ENCODE measurements at regions not wholly inside any gene's neighbourhood (a gene's known extent, or its start where the extent isn't known, plus 50 kb on each side); places are given as distances from the start of the nearest gene placed in this dataset.

GRCh38 chr13:33971562-33971819 lies 153.5 kb downstream of the RFC3 start:
- TF ChIP-seq REST (IDR thresholded peaks at IDR 0.05; ENCODE audit: insufficient replicate concordance, low read depth) (no peak), POLR2AphosphoS5 (IDR thresholded peaks at IDR 0.05; ENCODE audit: low read depth) (no peak)
- DNase-seq (ENCODE audit: low read depth in 1 of 2, low spot score in 1 of 2): no peak
- H3K4me3 ChIP-seq (replicated peaks; ENCODE audit: insufficient read depth, low read length): no peak overlapping the region

GRCh38 chr13:33973194-33973593 lies 155.2 kb downstream of the RFC3 start:
- Histone ChIP-seq H3K27ac (replicated peaks) (no peak overlapping the region), H3K4me3 (replicated peaks; ENCODE audit: insufficient read depth, low read length) (no peak overlapping the region), H3K27me3 (ENCODE audit: insufficient read depth, poor library complexity, severe bottlenecking) (no peaks in the 10 kb centered on the region)
- TF ChIP-seq GABPA (IDR thresholded peaks at IDR 0.05; ENCODE audit: low read depth): no peak
- no peak for TF ChIP-seq CTCF (IDR thresholded peaks at IDR 0.05; ENCODE audit: insufficient read depth, low read length)
- no peak for TF ChIP-seq SPI1 (IDR thresholded peaks at IDR 0.05; ENCODE audit: borderline replicate concordance, low read depth)
- no peak for TF ChIP-seq REST (IDR thresholded peaks at IDR 0.05; ENCODE audit: insufficient replicate concordance, low read depth)
- no peak for TF ChIP-seq POLR2AphosphoS5 (IDR thresholded peaks at IDR 0.05; ENCODE audit: low read depth)
- no peak for DNase-seq (ENCODE audit: low read depth in 1 of 2, low spot score in 1 of 2)

More at GRCh38 chr13:33971562-33971819, 153.5 kb downstream of the RFC3 start:
- Histone ChIP-seq H3K27me3 (ENCODE audit: insufficient read depth, poor library complexity, severe bottlenecking) (no peaks in the 10 kb centered on the region), H3K27ac (replicated peaks) (no peak overlapping the region)

- TF ChIP-seq SPI1 (IDR thresholded peaks at IDR 0.05; ENCODE audit: borderline replicate concordance, low read depth) (no peak), REST (IDR thresholded peaks at IDR 0.05; ENCODE audit: insufficient replicate concordance, low read depth) (no peak), CTCF (IDR thresholded peaks at IDR 0.05; ENCODE audit: insufficient read depth, low read length) (no peak), GABPA (IDR thresholded peaks at IDR 0.05; ENCODE audit: low read depth) (no peak), POLR2AphosphoS5 (IDR thresholded peaks at IDR 0.05; ENCODE audit: low read depth) (no peak)
- Histone ChIP-seq H3K4me3 (replicated peaks; ENCODE audit: insufficient read depth, low read length) (no peak overlapping the region), H3K27ac (replicated peaks) (no peak overlapping the region), H3K27me3 (ENCODE audit: insufficient read depth, poor library complexity, severe bottlenecking) (no peaks in the 10 kb centered on the region)
- no peak for DNase-seq (ENCODE audit: low read depth in 1 of 2, low spot score in 1 of 2)
Measured at GRCh38 chr13:33976965-33977364, 159.0 kb downstream of the RFC3 start.

GRCh38 chr13:33978653-33979052 lies 160.7 kb downstream of the RFC3 start:
- TF ChIP-seq CTCF (IDR thresholded peaks at IDR 0.05; ENCODE audit: insufficient read depth, low read length) (no peak), GABPA (IDR thresholded peaks at IDR 0.05; ENCODE audit: low read depth) (no peak), SPI1 (IDR thresholded peaks at IDR 0.05; ENCODE audit: borderline replicate concordance, low read depth) (no peak), REST (IDR thresholded peaks at IDR 0.05; ENCODE audit: insufficient replicate concordance, low read depth) (no peak), POLR2AphosphoS5 (IDR thresholded peaks at IDR 0.05; ENCODE audit: low read depth) (no peak)
- Histone ChIP-seq H3K27me3 (ENCODE audit: insufficient read depth, poor library complexity, severe bottlenecking) (no peaks in the 10 kb centered on the region), H3K4me3 (replicated peaks; ENCODE audit: insufficient read depth, low read length) (no peak overlapping the region), H3K27ac (replicated peaks) (no peak overlapping the region)
- no peak for DNase-seq (ENCODE audit: low read depth in 1 of 2, low spot score in 1 of 2)

Measured in HL-60 (cell line).